ENCODE measurements at regions not wholly inside any gene's neighbourhood (a gene's known extent, or its start where the extent isn't known, plus 50 kb on each side); places are given as distances from the start of the nearest gene placed in this dataset.

GRCh38 chr18:43827311-43827710 lies 550.0 kb upstream of the SYT4 start:
- TF ChIP-seq GABPA (IDR thresholded peaks at IDR 0.05; ENCODE audit: low read depth) = no peak
- no peak for TF ChIP-seq CTCF (IDR thresholded peaks at IDR 0.05; ENCODE audit: insufficient read depth, low read length)
- no peak for TF ChIP-seq POLR2AphosphoS5 (IDR thresholded peaks at IDR 0.05; ENCODE audit: low read depth)

Data from HL-60 (cell line).